GM11168 (cell line): ENCODE measurements at regions not wholly inside any gene's neighbourhood (a gene's known extent, or its start where the extent isn't known, plus 50 kb on each side); places are given as distances from the start of the nearest gene placed in this dataset.

ENCODE experiments used
- in situ Hi-C: fragments of 300-500 bp; cut with MboI; formaldehyde crosslinking; loops from one replicate; pipeline ENCODE4 v1.12.0; 2022; ENCODE audit warnings: low sequenced_read_pairs; ENCODE audit not compliant: unreplicated experiment

DNA sequence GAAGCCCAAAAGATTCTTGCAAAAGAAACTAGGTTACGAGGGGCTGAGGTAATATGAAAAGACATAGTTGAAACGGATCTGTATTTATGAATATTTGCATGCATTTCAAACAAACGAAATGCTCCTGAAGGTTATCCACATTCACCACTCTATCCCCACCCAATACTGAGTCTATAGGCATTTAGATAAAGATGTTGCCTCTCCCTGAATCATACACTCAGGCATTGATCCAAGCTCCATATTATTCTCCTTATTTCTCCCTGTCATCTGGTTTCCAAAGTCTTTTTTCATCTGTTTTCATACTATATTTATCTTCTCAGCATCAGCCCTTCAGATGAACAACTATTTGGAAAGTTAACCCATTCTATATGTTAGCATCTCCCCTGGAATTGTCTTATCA lies 492.5 kb upstream of the TGFBR2 start:
- in situ Hi-C loops = no loop called here

DNA sequence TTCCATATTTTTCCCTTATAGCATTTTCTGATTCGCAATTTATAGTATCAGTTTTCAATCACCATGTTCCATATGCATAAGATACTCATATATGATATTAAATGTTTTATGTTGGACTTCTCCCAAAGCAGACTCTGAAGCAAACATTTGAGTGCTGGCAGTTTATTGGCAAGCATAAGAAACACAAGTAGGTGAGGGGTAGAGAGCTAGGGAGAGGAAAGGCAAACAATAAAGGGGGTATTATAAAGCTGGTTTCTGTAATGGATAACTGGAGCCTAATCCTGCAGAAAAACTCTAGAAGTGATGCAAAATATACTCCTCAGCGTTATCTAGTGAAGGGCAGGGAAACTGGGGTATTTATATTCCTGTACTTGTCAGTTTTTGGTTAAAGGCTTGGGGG lies 491.5 kb upstream of the TGFBR2 start:
- in situ Hi-C loops = no loop called here

- in situ Hi-C loops = no loop called here
Measured at GRCh38 chr3:30122359-30122758, 484.0 kb upstream of the TGFBR2 start.

DNA sequence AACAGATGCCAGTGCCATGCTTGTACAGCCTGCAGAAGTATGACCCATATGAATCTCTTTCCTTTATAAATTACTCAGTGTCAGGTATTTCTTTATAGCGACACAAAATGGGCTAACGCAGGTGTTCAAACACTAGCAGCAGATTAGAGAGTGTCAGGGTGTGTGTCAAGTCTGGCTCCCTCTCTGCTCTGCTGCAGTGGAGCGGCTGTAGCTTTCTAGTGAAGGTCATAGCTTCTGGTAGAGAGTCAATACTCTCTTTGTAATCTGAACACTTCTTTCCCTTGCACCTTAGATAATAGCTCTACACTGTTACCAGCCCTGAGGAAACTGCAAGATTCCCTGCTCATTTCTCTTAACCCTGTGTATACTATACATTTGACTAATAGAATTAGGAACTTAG lies 483.2 kb upstream of the TGFBR2 start:
- in situ Hi-C loops = no loop called here

GRCh38 chr3:30123755-30124154 lies 482.6 kb upstream of the TGFBR2 start:
- in situ Hi-C loops = no loop called here

DNA sequence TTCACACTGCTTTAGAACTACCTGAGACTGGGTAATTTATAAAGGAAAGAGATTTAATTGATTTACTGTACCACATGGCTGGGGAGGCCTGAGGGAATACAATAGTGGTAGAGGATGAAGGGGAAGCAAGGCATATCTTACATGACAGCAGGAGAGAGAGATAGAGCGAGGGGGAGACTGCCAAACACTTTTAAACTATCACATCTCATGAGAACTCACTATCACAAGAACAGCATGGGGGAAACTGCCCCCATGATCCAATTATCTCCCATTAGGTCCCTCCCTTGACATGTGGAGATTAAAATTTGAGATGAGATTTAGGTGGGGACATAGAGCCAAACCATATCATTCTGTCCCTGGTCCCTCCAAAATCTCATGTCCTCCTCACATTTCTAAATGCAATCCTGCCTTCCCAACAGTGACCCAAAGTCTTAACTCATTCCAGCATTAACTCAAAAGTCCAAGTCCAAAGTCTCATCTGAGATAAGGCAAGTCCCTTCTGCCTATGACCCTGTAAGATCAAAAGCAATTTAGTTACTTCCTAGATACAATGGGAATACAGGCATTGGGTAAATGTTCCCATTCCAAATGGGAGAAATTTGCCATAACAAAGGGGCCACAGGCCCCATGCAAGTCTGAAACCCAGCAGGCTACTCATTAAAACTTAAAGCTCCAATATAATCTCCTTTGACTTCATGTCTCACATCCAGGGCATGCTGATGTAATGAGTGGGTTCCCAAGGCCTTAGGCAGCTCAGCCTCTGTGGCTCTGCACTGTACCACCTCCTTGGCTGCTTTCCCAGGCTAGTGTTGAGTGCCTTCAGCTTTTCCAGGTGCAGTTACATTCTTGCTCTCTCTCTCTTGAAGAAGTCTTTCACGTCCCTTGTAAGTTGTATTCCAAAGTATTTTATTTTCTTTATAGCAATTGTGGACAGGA lies 481.7 kb upstream of the TGFBR2 start:
- in situ Hi-C loops = no loop called here

GRCh38 chr3:30129765-30130164 lies 476.6 kb upstream of the TGFBR2 start:
- in situ Hi-C loops = no loop called here

GRCh38 chr3:30130391-30130790 lies 476.0 kb upstream of the TGFBR2 start:
- in situ Hi-C loops = no loop called here

DNA sequence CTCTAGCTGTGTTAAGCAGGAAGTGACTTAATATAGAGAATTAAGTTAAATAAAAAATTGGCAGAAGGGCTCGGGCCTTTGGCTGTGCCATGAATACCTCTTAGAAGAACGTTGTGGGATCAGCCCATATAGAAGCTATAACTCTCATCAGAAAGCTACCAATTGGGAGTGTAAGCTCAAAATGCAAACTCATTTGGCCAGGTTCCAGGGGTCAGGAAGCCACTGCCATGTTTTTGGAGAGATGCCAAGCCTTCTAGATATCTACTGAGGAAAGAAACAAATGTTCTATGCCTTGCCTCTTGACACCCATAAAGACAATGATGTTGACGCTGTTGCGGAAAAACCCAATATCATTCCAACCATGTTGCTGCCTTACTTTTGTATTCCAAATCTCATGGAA lies 475.2 kb upstream of the TGFBR2 start:
- in situ Hi-C loops = no loop called here

DNA sequence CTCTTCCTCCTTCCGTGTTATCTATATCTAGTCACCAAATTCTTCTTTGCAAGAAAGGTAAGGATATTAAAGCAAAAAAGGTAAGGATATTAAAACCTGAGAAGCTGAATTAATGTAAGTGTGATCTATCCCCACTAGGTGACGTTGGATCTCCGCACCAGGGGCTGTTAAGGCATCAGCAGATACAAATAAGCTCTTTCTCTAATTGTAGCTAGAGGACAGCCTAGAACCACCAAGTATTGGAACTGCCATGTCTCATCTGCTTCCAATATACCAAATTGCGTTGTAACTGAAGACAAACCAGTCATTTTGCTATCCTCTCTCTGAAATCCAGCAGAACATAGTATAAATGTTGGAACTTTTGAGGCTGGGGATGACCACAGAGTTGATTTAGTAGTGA lies 471.2 kb upstream of the TGFBR2 start:
- in situ Hi-C loops = no loop called here

- in situ Hi-C loops = no loop called here
Measured at GRCh38 chr3:30139283-30139682, 467.1 kb upstream of the TGFBR2 start.

DNA sequence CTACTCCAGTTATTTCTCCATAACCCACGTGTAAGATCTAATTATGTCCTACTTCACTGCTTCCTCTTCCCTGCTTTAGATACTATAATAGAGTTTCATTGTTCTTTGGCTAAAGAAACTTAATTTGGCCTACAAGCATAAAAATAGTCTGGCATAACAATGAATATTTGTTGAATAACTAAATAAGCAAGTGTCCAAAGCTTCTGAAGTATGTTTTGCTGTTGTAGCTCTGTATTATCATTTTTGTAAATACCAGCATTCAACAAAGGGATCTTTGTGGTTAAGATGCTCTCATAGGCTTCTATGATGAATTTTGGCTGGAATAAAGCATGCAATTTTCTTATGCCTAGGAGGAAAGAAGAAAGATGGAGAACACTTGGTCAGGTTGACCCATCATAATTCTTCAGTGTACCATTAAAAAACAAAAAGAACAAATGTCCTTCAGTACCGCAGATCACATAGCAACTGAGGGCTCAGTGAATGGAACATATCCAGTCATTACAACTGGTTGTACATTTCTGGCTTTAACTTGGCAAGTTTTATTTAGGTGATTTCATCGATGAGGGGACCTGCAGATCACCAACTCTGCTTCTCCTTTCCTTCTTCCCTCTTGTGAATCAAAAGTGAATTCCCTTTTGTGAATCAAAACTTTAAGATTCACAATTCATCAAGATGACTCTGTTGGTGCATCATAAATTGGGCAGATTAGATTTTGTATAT lies 465.9 kb upstream of the TGFBR2 start:
- in situ Hi-C loops = no loop called here

DNA sequence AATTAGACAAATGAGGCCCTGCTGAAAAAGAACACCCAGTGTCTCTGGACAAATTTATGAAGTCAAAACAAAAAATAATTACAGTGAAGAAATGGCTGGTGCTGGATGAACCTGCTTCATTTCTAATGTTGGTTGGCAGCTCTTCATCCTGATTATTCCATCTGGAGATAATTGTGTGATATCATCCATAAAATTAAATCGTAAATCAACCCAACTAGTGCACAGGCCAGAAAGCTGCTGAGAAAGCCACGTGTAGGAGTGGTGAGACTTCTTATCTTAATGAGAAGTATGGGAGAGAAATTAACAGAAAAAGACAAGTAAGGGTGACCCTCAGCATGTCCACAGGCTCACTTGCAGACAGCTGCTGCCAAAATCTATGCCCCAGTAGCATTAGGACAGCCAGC lies 465.2 kb upstream of the TGFBR2 start:
- in situ Hi-C loops = no loop called here

DNA sequence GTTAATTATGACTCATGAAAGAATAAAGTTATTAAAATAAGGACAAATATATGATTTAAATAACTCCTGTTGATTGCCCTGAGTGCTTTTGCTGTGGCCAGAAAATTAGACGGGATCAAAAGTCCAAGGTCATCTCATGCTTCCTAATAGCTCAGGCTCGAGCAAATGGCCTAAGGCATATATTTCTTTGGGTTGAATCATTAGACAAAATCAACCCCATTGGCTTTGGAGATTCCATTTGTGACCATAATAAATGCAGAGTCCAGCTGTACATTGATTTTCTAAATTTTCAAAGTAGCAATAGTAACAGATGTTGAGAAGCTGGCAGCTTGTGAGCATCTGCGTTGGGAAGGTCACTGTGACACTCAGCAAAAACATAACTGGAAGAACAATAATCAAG lies 464.5 kb upstream of the TGFBR2 start:
- in situ Hi-C loops = no loop called here

DNA sequence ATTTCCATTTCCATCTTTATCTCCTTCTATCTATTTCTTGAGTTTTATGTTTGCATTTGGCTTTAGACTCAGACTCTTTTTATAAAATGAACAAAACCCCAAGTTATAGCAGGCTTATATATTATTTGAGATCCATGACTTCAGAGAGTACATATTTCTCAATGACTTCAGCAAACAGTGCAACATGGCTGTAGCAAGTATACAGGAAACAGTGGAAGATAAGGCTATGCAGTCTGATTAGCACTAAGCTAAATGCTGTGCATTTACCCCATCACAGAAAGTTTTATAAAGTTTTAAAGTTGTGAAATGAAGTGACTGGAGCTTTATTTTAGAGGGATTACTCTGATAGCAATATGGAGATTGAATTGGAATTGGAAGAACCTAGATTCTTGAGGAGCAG lies 463.5 kb upstream of the TGFBR2 start:
- in situ Hi-C loops = no loop called here

- in situ Hi-C loops = no loop called here
Measured at GRCh38 chr3:30145281-30145680, 461.1 kb upstream of the TGFBR2 start.

DNA sequence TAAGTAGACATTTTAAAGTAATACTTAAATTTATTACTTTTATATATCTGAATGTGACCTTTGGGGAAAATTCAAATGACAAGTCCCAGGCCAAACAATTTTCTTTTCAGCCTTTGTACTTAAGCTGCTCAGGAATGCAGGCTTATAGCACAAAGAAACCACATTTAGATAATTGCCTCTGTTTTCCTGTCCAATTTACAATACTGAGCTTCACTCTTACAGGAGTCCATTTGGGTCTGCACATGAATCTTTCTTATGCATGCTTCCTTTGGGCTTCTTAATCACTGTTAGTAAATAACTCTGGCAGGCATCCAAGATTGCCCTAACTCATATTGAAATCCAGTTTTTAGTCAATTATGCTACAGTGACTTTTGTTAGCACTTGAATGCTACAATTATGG lies 459.4 kb upstream of the TGFBR2 start:
- in situ Hi-C loops = no loop called here

DNA sequence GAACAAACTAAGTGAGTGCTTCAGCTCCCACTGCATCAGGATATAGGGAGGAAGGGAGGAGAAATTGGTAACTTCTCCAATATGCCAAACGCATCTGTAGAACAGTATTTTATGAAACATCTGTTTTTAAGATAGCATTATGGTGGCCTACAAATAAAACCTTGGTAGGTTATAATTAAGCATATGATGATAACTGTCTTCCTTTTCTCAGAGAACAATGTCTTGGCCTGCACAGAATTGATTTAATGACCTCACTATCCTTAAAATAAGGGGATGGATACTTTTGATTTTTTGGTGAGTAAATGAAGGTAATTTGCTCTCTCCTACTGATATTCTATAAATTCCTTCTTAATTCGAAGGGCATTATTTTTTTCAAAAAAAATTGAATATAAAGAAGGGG lies 451.5 kb upstream of the TGFBR2 start:
- in situ Hi-C loops = no loop called here

GRCh38 chr3:30155755-30156154 lies 450.6 kb upstream of the TGFBR2 start:
- in situ Hi-C loops = no loop called here

DNA sequence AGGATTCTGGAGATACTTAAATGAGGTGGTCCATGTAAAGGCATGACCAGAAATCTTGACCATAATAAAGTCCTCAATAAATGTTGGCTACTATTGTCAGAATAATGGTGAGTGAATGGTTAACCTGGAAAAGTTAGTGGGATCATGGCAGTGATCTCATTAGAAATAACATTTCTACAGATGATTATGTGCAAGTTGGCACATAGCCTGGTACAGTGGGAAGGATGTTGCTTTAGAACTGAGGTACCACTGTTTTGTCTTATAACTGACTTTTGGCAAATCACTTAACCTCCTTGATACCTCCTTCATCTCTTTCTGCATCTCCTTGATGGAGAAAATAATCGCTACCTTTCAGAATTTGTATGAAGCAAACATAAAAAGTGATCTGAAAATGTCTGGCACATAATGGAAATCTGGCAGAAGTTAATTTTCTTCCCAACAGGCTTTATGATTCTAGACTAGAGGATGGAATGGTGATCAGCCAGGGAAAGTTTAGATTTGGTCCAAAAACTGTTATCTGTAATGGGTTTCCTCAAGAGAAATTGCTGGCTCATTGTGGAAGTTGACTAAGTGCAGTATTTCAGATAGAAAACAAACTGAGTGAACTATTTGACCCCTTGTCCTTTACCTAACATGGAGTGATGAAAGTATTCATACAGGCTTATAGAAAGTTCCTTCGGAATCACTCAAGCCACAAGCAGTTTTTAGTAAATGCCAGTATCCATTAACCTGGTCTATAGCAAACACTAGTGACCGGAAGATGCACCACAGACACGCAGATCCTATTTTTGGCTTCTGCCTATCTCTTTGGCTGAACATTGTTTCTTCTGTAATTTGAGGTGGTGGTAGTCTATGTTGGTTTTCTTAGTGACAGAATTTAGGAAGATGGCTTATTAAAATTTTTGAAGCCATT lies 449.6 kb upstream of the TGFBR2 start:
- in situ Hi-C loops = no loop called here

DNA sequence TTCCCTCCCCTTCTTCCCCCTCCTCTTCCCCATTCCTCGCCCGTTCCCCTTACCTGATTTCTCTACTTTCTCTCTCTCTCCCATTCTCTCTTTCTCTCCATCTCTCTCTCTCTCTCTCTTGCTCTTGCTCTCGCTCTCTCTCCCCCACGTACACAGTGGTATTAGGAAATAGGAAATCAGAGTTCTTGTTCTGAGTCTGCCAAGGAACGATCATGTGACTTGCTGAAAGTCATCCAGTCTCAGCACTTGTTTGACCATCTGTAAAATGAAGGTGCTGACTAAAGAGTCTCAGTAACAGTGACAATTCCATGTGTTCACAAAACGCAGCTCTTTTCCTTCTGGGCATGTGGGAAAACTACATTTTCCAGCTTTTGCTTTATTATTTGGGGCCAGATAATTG lies 445.0 kb upstream of the TGFBR2 start:
- in situ Hi-C loops = no loop called here
